ENCODE measurements at regions not wholly inside any gene's neighbourhood (a gene's known extent, or its start where the extent isn't known, plus 50 kb on each side); places are given as distances from the start of the nearest gene placed in this dataset.

DNA sequence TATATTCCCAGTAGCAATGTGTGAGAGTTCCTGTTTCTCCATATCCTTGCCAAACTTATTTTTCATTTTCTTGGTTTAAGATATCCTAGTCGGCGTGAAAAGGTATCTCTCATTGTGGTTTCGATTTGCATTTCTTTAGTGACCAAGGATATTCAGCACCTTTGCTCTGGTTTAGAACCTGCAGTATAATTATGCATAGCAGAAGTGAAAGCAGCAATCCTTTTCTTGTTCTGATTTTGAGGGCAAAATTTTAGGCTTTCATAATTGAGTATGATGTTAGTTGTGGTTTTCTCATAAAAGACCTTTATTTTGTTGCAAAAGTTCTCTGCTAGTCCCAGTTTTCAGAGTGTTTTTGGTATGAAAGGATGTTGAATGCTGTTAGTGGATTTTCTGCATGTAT lies 491.0 kb downstream of the FGF9 start:
- TF ChIP-seq, protein P1, sequence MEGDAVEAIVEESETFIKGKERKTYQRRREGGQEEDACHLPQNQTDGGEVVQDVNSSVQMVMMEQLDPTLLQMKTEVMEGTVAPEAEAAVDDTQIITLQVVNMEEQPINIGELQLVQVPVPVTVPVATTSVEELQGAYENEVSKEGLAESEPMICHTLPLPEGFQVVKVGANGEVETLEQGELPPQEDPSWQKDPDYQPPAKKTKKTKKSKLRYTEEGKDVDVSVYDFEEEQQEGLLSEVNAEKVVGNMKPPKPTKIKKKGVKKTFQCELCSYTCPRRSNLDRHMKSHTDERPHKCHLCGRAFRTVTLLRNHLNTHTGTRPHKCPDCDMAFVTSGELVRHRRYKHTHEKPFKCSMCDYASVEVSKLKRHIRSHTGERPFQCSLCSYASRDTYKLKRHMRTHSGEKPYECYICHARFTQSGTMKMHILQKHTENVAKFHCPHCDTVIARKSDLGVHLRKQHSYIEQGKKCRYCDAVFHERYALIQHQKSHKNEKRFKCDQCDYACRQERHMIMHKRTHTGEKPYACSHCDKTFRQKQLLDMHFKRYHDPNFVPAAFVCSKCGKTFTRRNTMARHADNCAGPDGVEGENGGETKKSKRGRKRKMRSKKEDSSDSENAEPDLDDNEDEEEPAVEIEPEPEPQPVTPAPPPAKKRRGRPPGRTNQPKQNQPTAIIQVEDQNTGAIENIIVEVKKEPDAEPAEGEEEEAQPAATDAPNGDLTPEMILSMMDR (IDR thresholded peaks at IDR 0.05): no peak
- TF ChIP-seq ZFX (IDR thresholded peaks at IDR 0.05; ENCODE audit: borderline replicate concordance): no peak

Measured in 22Rv1 (cell line).